Pancreas (tissue), 10 donors: ENCODE measurements at regions not wholly inside any gene's neighbourhood (a gene's known extent, or its start where the extent isn't known, plus 50 kb on each side); places are given as distances from the start of the nearest gene placed in this dataset.

Source experiments
- ATAC-seq, 4 donors: fragments of 200-7000 bp; cut with Tn5 transposase; one replicate each; pipeline versions ENCODE4 v1.8.0 to v1.9.1; 2020; ENCODE audit warnings: mild to moderate bottlenecking in 4 of 4, moderate library complexity in 4 of 4
- DNase-seq, 6 donors: peaks; one replicate each; pipeline ENCODE4 v3.0.0-alpha.2; 2020
- FAIRE-seq: peaks from 2 replicates; lab custom pipeline; 2012; peaks lifted over from hg19 to GRCh38; lab: Jason Lieb, UNC
- H3K27ac ChIP-seq, 4 donors: fragments of 200-600 bp; sonication (generic); 1 replicate in 3 of 4; 2 replicates in 1 of 4; pipeline versions ENCODE4 v1.5.0 to v1.8.0; 2020
- H3K27me3 ChIP-seq, 4 donors: fragments of 200-600 bp; one replicate each; pipeline ENCODE4 v1.8.0; 2021
- H3K36me3 ChIP-seq, 3 donors: fragments of 200-600 bp; sonication (generic) in 1 of 3; one replicate each; pipeline versions ENCODE4 v1.5.0 to v1.8.0; 2020 to 2021
- H3K4me1 ChIP-seq, 3 donors: fragments of 200-600 bp; one replicate each; pipeline ENCODE4 v1.8.0; 2021
- H3K4me3 ChIP-seq, 4 donors: fragments of 200-600 bp; sonication (generic) in 2 of 4; one replicate each; pipeline versions ENCODE4 v1.5.0 to v1.8.0; 2020 to 2021
- H3K9me3 ChIP-seq, 4 donors: fragments of 200-600 bp; one replicate each; pipeline ENCODE4 v1.8.0; 2021
- CTCF ChIP-seq, 4 donors: fragments of 200-600 bp; sonication (generic) in 3 of 4; IDR thresholded peaks; one replicate each; pipeline versions ENCODE4 v1.5.0 to v1.8.0; 2021; ENCODE audit warnings: antibody characterized with exemption in 4 of 4
- WGBS, 2 donors: extraction: QIAGEN DNeasy Blood & Tissue Kit; methylation state at CpG; one replicate each; pipeline ENCODE4 v1.1.7; 2013; 5-methylcytosine and 5-hydroxymethylcytosine counted together
- intact Hi-C, 3 donors: fragments of 100-400 bp; cut with DNase I; formaldehyde crosslinking; loops; one replicate each; pipeline versions ENCODE4 v1.11.1 to v1.14.2; 2022
- donor health status: healthy with polysubstance abuse.
- donor health status: DM: no; HTN: no; CAD: no; lungs with moderate emphysema.
- donor health status: DM: no; HTN: no; CAD: no.
- donor health status: control.
- donor health status: control.
- donor health status: Bipolar disorder and iron deficiency.
- donor health status: DM: yes; HTN: yes; CAD: no.
- donor health status: DM: no; HTN: no; CAD: no.
- donor health status: DM: no; HTN: no; CAD: no.
- donor health status: DM: yes; HTN: yes; CAD: no.

- 60 to 67% methylated on average over 3 of the region's 3 CpGs for WGBS, 2 donors
- FAIRE-seq: no peak
These were observed 130.0 kb upstream of the UST start for GRCh38 chr6:148616841-148617240.

GRCh38 chr6:148617530-148617929 lies 129.3 kb upstream of the UST start:
- no peak for TF ChIP-seq CTCF (IDR thresholded peaks at IDR 0.05)
- no peak for FAIRE-seq
- ATAC-seq: no peak

More at GRCh38 chr6:148616841-148617240, 130.0 kb upstream of the UST start:
- Histone ChIP-seq H3K4me1 (no peaks in the 10 kb centered on the region), H3K27me3 (no peaks in the 10 kb centered on the region), H3K36me3 (no peaks in the 10 kb centered on the region), H3K4me3 (no peak overlapping the region), H3K27ac (no peak overlapping the region), H3K9me3 (no peaks in the 10 kb centered on the region)
- intact Hi-C loops: no loop called here
- TF ChIP-seq CTCF (IDR thresholded peaks at IDR 0.05): no peak
- no peak for DNase-seq
- no peak for ATAC-seq

GRCh38 chr6:148619891-148620290 lies 126.9 kb upstream of the UST start:
- FAIRE-seq (no peak), ATAC-seq (no peak), DNase-seq (no peak)
- TF ChIP-seq CTCF (IDR thresholded peaks at IDR 0.05): no peak
- Histone ChIP-seq H3K27me3 (no peaks in the 10 kb centered on the region), H3K9me3 (no peaks in the 10 kb centered on the region), H3K36me3 (no peaks in the 10 kb centered on the region), H3K27ac (no peak overlapping the region), H3K4me3 (no peak overlapping the region), H3K4me1 (no peaks in the 10 kb centered on the region)
- WGBS, 2 donors: 80 to 93% methylated on average over 1 of the region's 1 CpG
- intact Hi-C loops: no loop called here

More at GRCh38 chr6:148617530-148617929, 129.3 kb upstream of the UST start:
- no peaks in the 10 kb centered on the region for H3K36me3 ChIP-seq
- whole genome bisulfite sequencing, 2 donors: 76 to 77% methylated on average over 4 of the region's 4 CpGs
- H3K4me3 ChIP-seq: no peak overlapping the region
- intact Hi-C loops: no loop called here
- no peak for DNase-seq
- H3K9me3 ChIP-seq: no peaks in the 10 kb centered on the region
- H3K27ac ChIP-seq: no peak overlapping the region
- no peaks in the 10 kb centered on the region for H3K27me3 ChIP-seq
- no peaks in the 10 kb centered on the region for H3K4me1 ChIP-seq

GRCh38 chr6:148620579-148621298 lies 126.1 kb upstream of the UST start:
- no peak overlapping the region for H3K27ac ChIP-seq
- H3K4me1 ChIP-seq: peaks cover 0 to 4% (median 0%) of the 10 kb centered on the region in 3 donors
- no peaks in the 10 kb centered on the region for H3K36me3 ChIP-seq
- ATAC-seq: no peak
- no peak for TF ChIP-seq CTCF (IDR thresholded peaks at IDR 0.05)
- no peak for DNase-seq
- intact Hi-C loops: no loop called here
- H3K9me3 ChIP-seq: no peaks in the 10 kb centered on the region
- H3K4me3 ChIP-seq: no peak overlapping the region
- no peak for FAIRE-seq
- no peaks in the 10 kb centered on the region for H3K27me3 ChIP-seq
- 76 to 81% methylated on average over 5 of the region's 5 CpGs for WGBS, 2 donors

- Histone ChIP-seq H3K9me3 (no peaks in the 10 kb centered on the region), H3K27ac (no peak overlapping the region), H3K27me3 (no peaks in the 10 kb centered on the region), H3K4me3 (no peak overlapping the region), H3K4me1 (peaks cover 0 to 5% (median 0%) of the 10 kb centered on the region in 3 donors), H3K36me3 (no peaks in the 10 kb centered on the region)
- 2 to 4% methylated on average over 2 of the region's 2 CpGs for WGBS, 2 donors
- intact Hi-C loops: no loop called here
- FAIRE-seq (peak; percentile 29), ATAC-seq (no peak), DNase-seq (no peak)
- no peak for TF ChIP-seq CTCF (IDR thresholded peaks at IDR 0.05)
These were observed 121.2 kb upstream of the UST start for GRCh38 chr6:148625609-148626008.
